NCI-H82 treated with DMSO at 0.1 percent for 48 hours (cell line): ENCODE measurements at regions not wholly inside any gene's neighbourhood (a gene's known extent, or its start where the extent isn't known, plus 50 kb on each side); places are given as distances from the start of the nearest gene placed in this dataset.

Experiments
- DNase-seq: peaks from one replicate; lab custom pipeline; 2025; ENCODE audit not compliant: unreplicated experiment; lab: John Stamatoyannopoulos, UW

DNA sequence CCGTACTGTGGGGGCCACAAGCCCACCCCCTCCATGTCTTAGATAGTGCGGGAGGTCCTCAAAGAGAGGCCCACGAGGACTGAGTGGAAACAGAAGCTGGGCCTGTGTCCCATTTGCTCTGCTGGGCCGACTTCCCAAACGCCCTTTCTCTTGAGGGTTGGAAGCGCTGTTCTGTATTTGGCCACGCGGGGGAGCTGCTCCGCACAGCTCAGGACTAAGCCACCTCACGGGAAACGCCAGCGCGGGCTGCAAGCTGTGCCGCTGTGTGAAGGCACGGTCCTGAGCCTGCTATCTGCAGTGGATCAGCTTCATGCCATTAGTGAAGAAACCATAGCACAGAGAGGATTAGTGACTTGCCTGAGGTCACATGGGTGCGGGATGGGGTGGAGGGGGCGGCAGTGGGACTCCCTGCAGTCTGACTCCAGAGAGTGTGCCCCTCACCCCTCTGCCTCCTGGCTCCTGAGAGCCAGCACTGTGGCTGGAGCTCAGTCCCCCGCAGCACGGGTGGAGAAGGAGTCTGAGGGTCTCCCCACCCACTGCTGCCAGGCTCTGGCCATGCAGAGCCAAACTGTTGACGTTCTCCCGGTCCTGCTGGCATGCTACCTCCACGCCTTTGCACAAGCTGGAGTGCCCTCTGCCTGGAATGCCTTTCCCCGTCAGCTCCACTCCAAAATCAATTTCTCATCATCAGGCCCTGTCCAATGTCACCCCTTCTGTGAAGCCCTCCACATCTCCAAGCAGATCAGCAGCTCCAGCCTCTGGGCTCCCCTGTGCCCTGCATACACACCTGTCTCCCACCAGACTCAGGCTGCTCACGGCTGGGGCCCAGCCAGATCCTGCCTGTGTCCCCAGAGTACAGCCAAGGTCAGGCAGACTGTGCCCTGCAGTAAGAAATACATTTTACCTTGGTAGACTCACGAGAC lies 51.5 kb upstream of the LRRC32 start:
- DNase-seq = peak; percentile 68

DNA sequence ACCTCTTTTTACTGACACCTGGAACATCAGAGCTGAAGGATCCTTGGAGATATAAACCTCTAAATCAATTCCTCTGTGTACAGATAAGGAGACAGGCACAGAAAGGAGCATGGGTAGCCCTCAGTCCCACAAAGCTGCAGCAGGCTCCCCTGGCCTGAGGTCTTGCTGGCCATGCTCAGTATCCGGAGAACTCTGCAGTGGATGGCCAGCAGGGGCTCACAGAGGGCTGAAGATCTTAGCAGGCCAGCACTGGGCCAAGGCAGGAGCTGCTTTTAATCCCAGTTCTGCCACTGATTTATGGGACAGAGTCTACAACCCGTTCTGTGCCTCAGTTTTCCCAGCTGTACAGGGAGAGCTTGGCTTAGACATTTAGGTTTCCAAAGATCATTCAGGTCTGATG lies 52.6 kb upstream of the LRRC32 start:
- DNase-seq = no peak

DNA sequence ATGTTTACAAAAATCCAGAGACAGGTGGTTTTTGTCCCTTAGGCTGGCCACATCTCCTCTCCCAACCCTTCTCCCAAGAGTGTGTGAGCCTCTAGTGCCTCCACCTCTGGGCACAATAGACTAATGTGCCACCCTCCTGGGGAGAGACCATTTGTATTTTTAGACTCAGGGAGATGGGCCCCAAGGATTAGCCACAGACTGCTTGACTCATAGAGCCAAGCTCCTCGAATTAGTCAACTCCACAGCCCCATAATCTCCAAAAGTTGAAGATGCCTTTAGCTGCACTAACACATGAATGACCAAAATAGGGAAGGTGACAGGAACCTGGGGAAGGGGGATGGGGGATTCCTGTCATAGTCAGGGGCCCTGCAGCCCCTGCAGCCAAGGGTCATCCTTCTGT lies 53.0 kb upstream of the LRRC32 start:
- no peak for DNase-seq

DNA sequence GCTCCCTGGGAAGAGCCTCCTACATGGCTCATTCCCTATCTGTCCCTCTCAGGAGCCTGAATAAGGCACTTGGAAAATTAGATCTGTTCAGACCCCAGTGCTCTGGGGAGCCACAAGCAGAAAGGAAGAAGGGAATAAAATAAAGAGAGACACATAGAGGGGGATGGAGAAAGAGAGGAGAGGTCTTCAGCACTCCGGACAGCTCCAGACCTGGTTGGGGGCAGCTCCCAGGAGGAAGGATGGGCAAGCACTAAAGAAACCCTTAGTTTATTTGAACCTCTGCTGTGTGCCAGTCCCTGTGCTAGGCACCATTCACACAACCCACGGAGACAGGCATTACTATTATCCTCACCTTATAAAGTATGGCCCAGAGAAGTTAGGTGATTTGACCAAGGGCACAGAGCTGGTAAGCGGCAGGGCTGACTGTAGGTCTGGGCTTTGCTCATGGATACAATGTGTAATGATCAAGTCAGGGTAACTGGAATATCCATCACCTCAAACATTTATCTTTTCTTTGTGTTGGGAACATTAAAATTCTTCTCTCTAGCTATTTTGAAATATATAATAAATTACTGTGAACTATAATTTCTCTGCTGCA lies 53.7 kb upstream of the LRRC32 start:
- no peak for DNase-seq

DNA sequence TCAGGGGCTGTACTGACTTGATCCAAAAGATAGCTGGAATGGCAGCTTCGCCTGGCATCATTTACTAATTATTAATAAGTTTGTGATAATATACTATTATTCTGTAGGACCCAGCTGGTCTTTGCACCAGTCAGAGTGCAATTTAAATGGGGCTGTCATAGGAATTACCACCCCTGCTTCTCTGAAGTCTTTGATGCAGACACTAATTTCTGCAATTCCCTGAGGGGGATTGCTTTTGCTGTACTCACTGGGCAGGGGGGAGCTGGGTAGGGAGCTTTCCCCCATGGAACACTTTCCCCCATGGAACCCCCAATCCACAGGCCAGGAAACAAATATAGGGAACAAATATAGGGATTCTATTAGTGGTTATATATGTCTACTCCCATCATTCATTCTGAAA lies 54.9 kb upstream of the TSKU start:
- no peak for DNase-seq

DNA sequence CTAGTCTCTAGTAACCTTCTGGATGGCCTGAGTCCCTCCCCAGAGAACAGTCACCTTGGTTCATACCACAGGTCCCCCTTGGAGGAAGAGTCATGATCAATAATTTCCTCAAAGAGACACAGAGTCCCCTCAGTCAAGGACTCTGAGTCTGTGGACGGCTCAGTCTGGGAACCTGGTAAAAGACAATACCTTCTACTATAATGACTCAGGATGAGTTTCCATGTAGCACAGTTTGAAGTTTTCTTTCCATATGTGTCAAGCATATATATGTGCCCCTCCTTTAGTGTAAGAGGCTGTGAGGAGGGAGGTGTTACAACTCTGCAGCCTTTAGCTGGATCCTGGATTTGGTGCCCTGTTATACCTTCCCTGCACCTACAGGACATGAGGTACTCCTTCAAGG lies 54.4 kb upstream of the TSKU start:
- no peak for DNase-seq

DNA sequence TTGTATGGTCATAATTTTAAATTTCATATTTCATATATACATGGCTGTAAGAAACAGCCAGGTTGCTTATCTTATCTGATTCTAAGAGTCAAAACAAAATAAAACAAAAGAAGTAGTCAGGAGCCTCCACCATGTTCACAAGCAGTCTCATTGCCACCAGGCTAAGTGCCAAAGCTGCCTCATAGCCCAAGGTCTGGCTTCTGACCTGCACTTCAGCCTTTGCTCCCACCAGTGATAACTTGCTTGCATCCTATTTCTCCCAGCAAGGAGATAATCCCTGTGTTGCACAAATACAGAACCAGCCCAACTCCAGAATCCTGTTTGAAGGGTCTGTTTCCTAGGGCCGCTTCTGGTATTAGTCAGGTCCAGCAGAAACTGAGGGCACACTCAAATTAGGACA lies 53.9 kb upstream of the TSKU start:
- no peak for DNase-seq

DNA sequence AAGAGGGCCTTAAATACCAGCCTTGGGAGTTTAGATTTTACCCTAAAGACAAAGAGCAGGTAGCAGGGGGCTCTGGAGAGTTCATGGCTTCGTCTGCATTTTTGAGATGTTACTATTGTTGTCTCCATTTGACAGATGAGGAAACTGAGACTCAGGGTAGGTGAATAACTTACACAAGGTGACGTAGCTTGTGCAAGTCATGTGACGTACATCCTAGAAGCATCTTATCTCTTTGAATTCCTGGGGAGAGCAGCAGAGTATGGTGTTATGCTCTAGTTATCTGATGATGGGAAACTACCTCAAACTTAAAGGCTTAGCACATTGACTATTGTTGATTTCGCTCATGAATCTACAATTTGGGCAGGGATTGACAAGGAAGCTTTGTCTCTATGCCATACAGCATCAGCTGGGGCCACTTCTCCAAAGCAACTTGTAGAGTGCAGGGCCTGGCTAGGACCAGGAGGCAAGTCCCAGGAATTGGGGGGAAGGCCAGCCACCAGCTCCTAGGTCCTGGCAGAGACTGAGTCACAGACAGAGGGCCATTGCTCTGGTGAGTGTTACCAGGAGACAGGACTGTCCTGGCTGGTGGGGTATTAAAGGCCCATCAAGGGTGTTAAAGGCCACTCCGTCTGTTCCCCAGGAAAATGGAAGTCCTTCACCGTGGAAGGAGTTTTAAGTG lies 52.1 kb upstream of the TSKU start:
- DNase-seq = no peak

DNA sequence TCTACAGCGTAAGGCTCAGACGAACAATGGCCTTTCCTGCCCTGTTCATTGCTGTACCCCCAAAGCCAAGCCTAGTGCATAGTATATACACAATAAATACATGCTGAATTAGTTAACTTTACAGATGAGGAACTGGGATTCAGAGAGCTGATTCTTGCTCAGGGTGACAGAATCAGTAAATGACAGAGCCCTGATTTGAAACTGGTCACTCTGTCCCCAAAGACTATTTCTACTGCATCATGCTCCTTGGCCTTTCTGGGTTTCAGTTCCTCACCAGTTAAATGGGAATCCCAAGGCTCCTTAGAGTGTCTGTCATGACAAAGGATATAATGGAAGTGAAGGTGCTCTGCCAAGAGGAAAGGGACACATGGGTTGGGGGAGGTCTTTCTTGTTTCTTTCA lies 50.5 kb upstream of the TSKU start:
- DNase-seq = no peak
